ENCODE measurements at regions not wholly inside any gene's neighbourhood (a gene's known extent, or its start where the extent isn't known, plus 50 kb on each side); places are given as distances from the start of the nearest gene placed in this dataset.

- H3K9me3 ChIP-seq (replicated peaks; ENCODE audit: insufficient read depth, low read length) = no peaks in the 10 kb centered on the region
- no peaks in the 10 kb centered on the region for H3K79me2 ChIP-seq (ENCODE audit: low read length)
- no peak overlapping the region for H3K4me2 ChIP-seq (ENCODE audit: low read depth, low read length)
- H4K20me1 ChIP-seq (ENCODE audit: insufficient read depth, low read length) = no peaks in the 10 kb centered on the region
- H3K9me2 ChIP-seq (replicated peaks; ENCODE audit: insufficient read depth, low read length) = no peaks in the 10 kb centered on the region
- H3K27ac ChIP-seq (ENCODE audit: low read length) = no peak overlapping the region
- no peak for DNase-seq
- no peaks in the 10 kb centered on the region for H3K36me3 ChIP-seq (replicated peaks; ENCODE audit: insufficient read depth, low read length)
- H3K27me3 ChIP-seq (replicated peaks; ENCODE audit: insufficient read depth, low read length) = no peaks in the 10 kb centered on the region
- no peak overlapping the region for H3K4me3 ChIP-seq (ENCODE audit: low read length)
- no peak overlapping the region for H3K9ac ChIP-seq (ENCODE audit: low read length)
- TF ChIP-seq EZH2 (optimal IDR thresholded peaks at IDR 0.05; ENCODE audit: low read depth, low read length) (no peak), EZH2phosphoT487 (IDR thresholded peaks at IDR 0.05; ENCODE audit: low read length) (no peak), CTCF (IDR thresholded peaks at IDR 0.05; ENCODE audit: low read length) (no peak)
- no peak overlapping the region for H2AFZ ChIP-seq (ENCODE audit: low read length)
- no peaks in the 10 kb centered on the region for H3F3A ChIP-seq (ENCODE audit: insufficient read depth, low read length)
- no peaks in the 10 kb centered on the region for H3K4me1 ChIP-seq (ENCODE audit: low read length)
Measured at GRCh38 chr10:28845009-28845682, 167.8 kb downstream of the BAMBI start.

GRCh38 chr10:28849309-28849708, 172.0 kb downstream of the BAMBI start:
- no peak overlapping the region for H3K9ac ChIP-seq (ENCODE audit: low read length)
- H3K9me2 ChIP-seq (replicated peaks; ENCODE audit: insufficient read depth, low read length) = no peaks in the 10 kb centered on the region
- H4K20me1 ChIP-seq (ENCODE audit: insufficient read depth, low read length) = no peaks in the 10 kb centered on the region
- DNase-seq = no peak
- H3K27me3 ChIP-seq (replicated peaks; ENCODE audit: insufficient read depth, low read length) = no peaks in the 10 kb centered on the region
- no peak overlapping the region for H3K27ac ChIP-seq (ENCODE audit: low read length)
- H3K36me3 ChIP-seq (replicated peaks; ENCODE audit: insufficient read depth, low read length) = no peaks in the 10 kb centered on the region
- H3K4me2 ChIP-seq (ENCODE audit: low read depth, low read length) = no peak overlapping the region
- H3K9me3 ChIP-seq (replicated peaks; ENCODE audit: insufficient read depth, low read length) = no peaks in the 10 kb centered on the region
- H3K4me1 ChIP-seq (ENCODE audit: low read length) = no peaks in the 10 kb centered on the region
- no peaks in the 10 kb centered on the region for H3K79me2 ChIP-seq (ENCODE audit: low read length)
- TF ChIP-seq CTCF (IDR thresholded peaks at IDR 0.05; ENCODE audit: low read length) = no peak
- TF ChIP-seq EZH2phosphoT487 (IDR thresholded peaks at IDR 0.05; ENCODE audit: low read length) = no peak
- TF ChIP-seq EZH2 (optimal IDR thresholded peaks at IDR 0.05; ENCODE audit: low read depth, low read length) = no peak
- H3F3A ChIP-seq (ENCODE audit: insufficient read depth, low read length) = no peaks in the 10 kb centered on the region
- H2AFZ ChIP-seq (ENCODE audit: low read length) = no peak overlapping the region
- H3K4me3 ChIP-seq (ENCODE audit: low read length) = no peak overlapping the region

GRCh38 chr10:28849821-28850220, 172.5 kb downstream of the BAMBI start:
- no peak for DNase-seq
- no peak overlapping the region for H3K9ac ChIP-seq (ENCODE audit: low read length)
- H3K27me3 ChIP-seq (replicated peaks; ENCODE audit: insufficient read depth, low read length) = no peaks in the 10 kb centered on the region
- no peak overlapping the region for H2AFZ ChIP-seq (ENCODE audit: low read length)
- H3K9me2 ChIP-seq (replicated peaks; ENCODE audit: insufficient read depth, low read length) = no peaks in the 10 kb centered on the region
- no peak for TF ChIP-seq EZH2 (optimal IDR thresholded peaks at IDR 0.05; ENCODE audit: low read depth, low read length)
- TF ChIP-seq EZH2phosphoT487 (IDR thresholded peaks at IDR 0.05; ENCODE audit: low read length) = no peak
- TF ChIP-seq CTCF (IDR thresholded peaks at IDR 0.05; ENCODE audit: low read length) = no peak
- no peaks in the 10 kb centered on the region for H3K36me3 ChIP-seq (replicated peaks; ENCODE audit: insufficient read depth, low read length)
- no peaks in the 10 kb centered on the region for H4K20me1 ChIP-seq (ENCODE audit: insufficient read depth, low read length)
- no peak overlapping the region for H3K4me2 ChIP-seq (ENCODE audit: low read depth, low read length)
- no peak overlapping the region for H3K4me3 ChIP-seq (ENCODE audit: low read length)
- H3K27ac ChIP-seq (ENCODE audit: low read length) = no peak overlapping the region
- no peaks in the 10 kb centered on the region for H3K4me1 ChIP-seq (ENCODE audit: low read length)
- H3K79me2 ChIP-seq (ENCODE audit: low read length) = no peaks in the 10 kb centered on the region
- H3F3A ChIP-seq (ENCODE audit: insufficient read depth, low read length) = no peaks in the 10 kb centered on the region
- no peaks in the 10 kb centered on the region for H3K9me3 ChIP-seq (replicated peaks; ENCODE audit: insufficient read depth, low read length)
